C4-2B (cell line): ENCODE measurements at regions not wholly inside any gene's neighbourhood (a gene's known extent, or its start where the extent isn't known, plus 50 kb on each side); places are given as distances from the start of the nearest gene placed in this dataset.
"Not testable (repeated sequence)": the region's sequence is repeated elsewhere in the genome, so short reads cannot be mapped to it uniquely, and the experiment has no call there.

Source experiments
- H3K27ac ChIP-seq: fragments of 450-650 bp; 2 replicates; pipeline ENCODE4 v1.5.1; 2017
- CTCF ChIP-seq: fragments of 450-650 bp; conservative IDR thresholded peaks from 2 replicates; pipeline ENCODE4 v1.5.1; 2017; ENCODE audit warnings: mild to moderate bottlenecking
- ZFX ChIP-seq: fragments of 450-650 bp; IDR thresholded peaks from 2 replicates; pipeline ENCODE4 v1.6.1; 2017

- TF ChIP-seq CTCF (no peak), ZFX (no peak)
- H3K27ac ChIP-seq = no peak overlapping the region
Observed at GRCh38 chr12:71281425-71281824, 123.6 kb upstream of the TSPAN8 start.

- TF ChIP-seq ZFX (no peak), CTCF (no peak)
- no peak overlapping the region for H3K27ac ChIP-seq
Observed at GRCh38 chr12:71277866-71278265, 120.1 kb upstream of the TSPAN8 start.

DNA sequence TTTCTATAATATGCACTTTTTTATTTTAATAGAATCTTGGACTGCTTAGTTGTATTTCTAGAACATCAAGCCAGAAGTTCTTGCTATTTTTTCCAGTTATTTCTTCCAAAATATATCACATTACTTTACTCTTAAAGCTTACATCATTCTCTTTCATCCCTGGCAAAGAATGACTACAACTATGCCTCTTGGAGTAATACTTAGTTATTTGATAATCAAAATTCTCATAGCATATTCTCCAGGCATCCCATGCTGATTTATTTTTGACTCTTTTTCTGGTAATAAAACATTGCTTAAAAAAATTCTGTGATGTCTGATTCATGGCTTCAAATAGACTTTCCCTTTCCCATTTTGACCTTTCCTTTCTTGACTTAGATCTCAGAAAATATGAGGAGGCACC, 118.7 kb upstream of the TSPAN8 start:
- H3K27ac ChIP-seq = no peak overlapping the region
- TF ChIP-seq CTCF = no peak
- no peak for TF ChIP-seq ZFX

GRCh38 chr12:71270794-71271193, 113.0 kb upstream of the TSPAN8 start:
- not testable (repeated sequence) for H3K27ac ChIP-seq

DNA sequence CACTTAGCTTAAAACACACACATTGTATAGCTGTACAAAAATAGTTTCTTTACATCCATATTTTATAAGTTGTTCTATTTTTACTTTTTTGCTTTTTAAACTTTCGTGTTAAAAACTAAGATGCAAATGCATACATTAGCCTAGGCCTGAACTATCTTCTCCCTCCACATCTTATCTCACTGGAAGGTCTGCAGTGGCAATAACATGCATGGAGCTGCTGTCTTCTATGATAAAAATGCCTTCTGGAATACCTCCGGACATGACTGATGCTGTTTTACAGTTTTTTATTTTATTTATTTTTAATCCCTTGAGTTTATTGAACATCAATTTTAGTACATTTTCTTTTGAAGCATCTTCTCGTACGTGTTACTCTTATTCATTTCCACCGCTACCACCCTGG, 112.3 kb upstream of the TSPAN8 start:
- H3K27ac ChIP-seq = no peak overlapping the region
- TF ChIP-seq CTCF (no peak), ZFX (no peak)

DNA sequence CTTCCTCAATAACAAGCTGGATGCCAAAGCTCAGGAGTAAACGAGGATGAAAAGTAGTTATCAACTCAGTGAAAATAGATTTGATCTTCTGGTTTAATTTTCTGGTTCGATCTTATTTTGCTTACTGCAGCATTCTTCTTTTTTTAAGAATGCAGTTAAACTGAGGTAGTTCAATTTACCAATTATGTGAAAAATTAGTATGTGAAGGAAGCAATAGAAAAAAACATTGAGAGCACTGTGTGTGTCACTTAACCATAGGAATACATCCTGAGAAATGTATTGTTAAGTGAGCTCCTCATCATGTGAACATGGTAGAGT, 111.4 kb upstream of the TSPAN8 start:
- no peak for TF ChIP-seq ZFX
- no peak for TF ChIP-seq CTCF
- no peak overlapping the region for H3K27ac ChIP-seq

- no peak overlapping the region for H3K27ac ChIP-seq
- TF ChIP-seq CTCF (no peak), ZFX (no peak)
Observed at GRCh38 chr12:71268598-71269280, 110.9 kb upstream of the TSPAN8 start.

GRCh38 chr12:71266606-71267005, 108.8 kb upstream of the TSPAN8 start:
- H3K27ac ChIP-seq = no peak overlapping the region
- no peak for TF ChIP-seq CTCF
- no peak for TF ChIP-seq ZFX

DNA sequence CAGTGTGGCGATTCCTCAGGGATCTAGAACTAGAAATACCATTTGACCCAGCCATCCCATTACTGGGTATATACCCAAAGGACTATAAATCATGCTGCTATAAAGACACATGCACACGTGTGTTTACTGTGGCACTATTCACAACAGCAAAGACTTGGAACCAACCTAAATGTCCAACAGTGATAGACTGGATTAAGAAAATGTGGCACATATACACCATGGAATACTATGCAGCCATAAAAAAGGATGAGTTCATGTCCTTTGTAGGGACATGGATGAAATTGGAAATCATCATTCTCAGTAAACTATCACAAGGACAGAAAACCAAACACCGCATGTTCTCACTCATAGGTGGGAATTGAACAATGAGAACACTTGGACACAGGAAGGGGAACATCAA, 107.9 kb upstream of the TSPAN8 start:
- not testable (repeated sequence) for H3K27ac ChIP-seq
